Endothelial cell (in vitro differentiated cells): ENCODE measurements at regions not wholly inside any gene's neighbourhood (a gene's known extent, or its start where the extent isn't known, plus 50 kb on each side); places are given as distances from the start of the nearest gene placed in this dataset.

ENCODE experiments used
- DNase-seq: peaks from one replicate; pipeline ENCODE4 v3.0.0; 2021; ENCODE audit warnings: low spot score
- H3K27ac Mint-ChIP-seq: one replicate; pipeline ENCODE4 v1.8.0; 2021; ENCODE audit warnings: mixed read lengths, inconsistent platforms; ENCODE audit not compliant: unreplicated experiment
- H3K27me3 Mint-ChIP-seq: one replicate; pipeline ENCODE4 v1.8.0; 2021; ENCODE audit warnings: mild to moderate bottlenecking, moderate library complexity, mixed read lengths, inconsistent platforms; ENCODE audit not compliant: unreplicated experiment
- H3K36me3 Mint-ChIP-seq: one replicate; pipeline ENCODE4 v1.8.0; 2021; ENCODE audit warnings: mild to moderate bottlenecking, low read depth, mixed read lengths, inconsistent platforms; ENCODE audit not compliant: unreplicated experiment
- H3K4me1 Mint-ChIP-seq: one replicate; pipeline ENCODE4 v1.8.0; 2021; ENCODE audit warnings: mild to moderate bottlenecking, mixed read lengths, inconsistent platforms; ENCODE audit not compliant: unreplicated experiment
- H3K4me3 Mint-ChIP-seq: one replicate; pipeline ENCODE4 v1.8.0; 2021; ENCODE audit warnings: mild to moderate bottlenecking, mixed read lengths, inconsistent platforms; ENCODE audit not compliant: unreplicated experiment
- H3K9me3 Mint-ChIP-seq: one replicate; pipeline ENCODE4 v1.8.0; 2021; ENCODE audit warnings: mixed read lengths, inconsistent platforms; ENCODE audit not compliant: unreplicated experiment
- CTCF ChIP-seq: fragments of 200-600 bp; sonication (generic); IDR thresholded peaks from one replicate; pipeline ENCODE4 v1.5.0; 2021; ENCODE audit warnings: antibody characterized with exemption; ENCODE audit not compliant: unreplicated experiment

GRCh38 chr5:39986614-39987013, 561.8 kb upstream of the DAB2 start:
- Mint-ChIP-seq H3K27ac (no peak overlapping the region), H3K36me3 (no peaks in the 10 kb centered on the region), H3K4me3 (no peak overlapping the region), H3K9me3 (no peaks in the 10 kb centered on the region), H3K27me3 (peaks cover 1% of the 10 kb centered on the region), H3K4me1 (no peaks in the 10 kb centered on the region)
- no peak for DNase-seq
- TF ChIP-seq CTCF = no peak

GRCh38 chr5:39980056-39980455, 555.3 kb upstream of the DAB2 start:
- no peak overlapping the region for H3K27ac Mint-ChIP-seq
- no peaks in the 10 kb centered on the region for H3K36me3 Mint-ChIP-seq
- peaks cover 1% of the 10 kb centered on the region for H3K27me3 Mint-ChIP-seq
- TF ChIP-seq CTCF = no peak
- DNase-seq = no peak
- no peaks in the 10 kb centered on the region for H3K9me3 Mint-ChIP-seq
- no peaks in the 10 kb centered on the region for H3K4me1 Mint-ChIP-seq
- H3K4me3 Mint-ChIP-seq = no peak overlapping the region

GRCh38 chr5:39977066-39977655, 552.4 kb upstream of the DAB2 start:
- no peaks in the 10 kb centered on the region for H3K9me3 Mint-ChIP-seq
- H3K4me3 Mint-ChIP-seq = no peak overlapping the region
- no peaks in the 10 kb centered on the region for H3K36me3 Mint-ChIP-seq
- peaks cover 1% of the 10 kb centered on the region for H3K27me3 Mint-ChIP-seq
- H3K27ac Mint-ChIP-seq = no peak overlapping the region
- no peak for TF ChIP-seq CTCF
- no peaks in the 10 kb centered on the region for H3K4me1 Mint-ChIP-seq
- no peak for DNase-seq

GRCh38 chr5:39970117-39970798, 545.5 kb upstream of the DAB2 start:
- no peak overlapping the region for H3K4me3 Mint-ChIP-seq
- H3K27me3 Mint-ChIP-seq = no peaks in the 10 kb centered on the region
- no peak for DNase-seq
- H3K36me3 Mint-ChIP-seq = no peaks in the 10 kb centered on the region
- no peak overlapping the region for H3K27ac Mint-ChIP-seq
- TF ChIP-seq CTCF = no peak
- H3K9me3 Mint-ChIP-seq = no peaks in the 10 kb centered on the region
- no peaks in the 10 kb centered on the region for H3K4me1 Mint-ChIP-seq

GRCh38 chr5:39968381-39968780, 543.6 kb upstream of the DAB2 start:
- Mint-ChIP-seq H3K9me3 (no peaks in the 10 kb centered on the region), H3K4me3 (no peak overlapping the region), H3K36me3 (no peaks in the 10 kb centered on the region)

More at GRCh38 chr5:39968381-39968780, 543.6 kb upstream of the DAB2 start:
- Mint-ChIP-seq H3K4me1 (no peaks in the 10 kb centered on the region), H3K27me3 (peaks cover 3% of the 10 kb centered on the region), H3K27ac (no peak overlapping the region)
- DNase-seq = no peak
- TF ChIP-seq CTCF = no peak
